WTC11 (cell line): ENCODE measurements at regions not wholly inside any gene's neighbourhood (a gene's known extent, or its start where the extent isn't known, plus 50 kb on each side); places are given as distances from the start of the nearest gene placed in this dataset.

Experiments used
- ATAC-seq: fragments of 200-7000 bp; cut with Tn5 transposase; 2 replicates; pipeline ENCODE4 v1.10.0; 2021; ENCODE audit warnings: mild to moderate bottlenecking, moderate library complexity
- CTCF ChIA-PET: fragments of 300-600 bp; sonication (Branson Sonifier 250); formaldehyde crosslinking; loops from one replicate; lab custom pipeline; 2021; ENCODE audit warnings: antibody characterized with exemption; lab: Charles Lee
- POLR2A ChIA-PET: fragments of 350-600 bp; sonication (Branson Sonifier 250); formaldehyde crosslinking; loops from one replicate; lab custom pipeline; 2021; ENCODE audit warnings: antibody characterized with exemption; lab: Charles Lee
- DNase-seq: peaks from one replicate; pipeline ENCODE4 v3.0.0; 2021; ENCODE audit warnings: low spot score
- H3K27ac Mint-ChIP-seq: 2 replicates; pipeline ENCODE4 v1.8.0; 2021; ENCODE audit warnings: mixed read lengths
- H3K27me3 Mint-ChIP-seq: 2 replicates; pipeline ENCODE4 v1.8.0; 2021; ENCODE audit warnings: low read depth, mild to moderate bottlenecking, moderate library complexity, mixed read lengths
- H3K36me3 Mint-ChIP-seq: 2 replicates; pipeline ENCODE4 v1.8.0; 2021; ENCODE audit warnings: mixed read lengths
- H3K4me1 Mint-ChIP-seq: 2 replicates; pipeline ENCODE4 v1.8.0; 2022; ENCODE audit warnings: mixed read lengths
- H3K4me3 Mint-ChIP-seq: 2 replicates; pipeline ENCODE4 v1.8.0; 2021; ENCODE audit warnings: mild to moderate bottlenecking, moderate library complexity, mixed read lengths
- H3K9me3 Mint-ChIP-seq: 2 replicates; pipeline ENCODE4 v1.8.0; 2021; ENCODE audit warnings: mixed read lengths
- CDX4 ChIP-seq: fragments of 250-450 bp; sonication (Bioruptor Pico); IDR thresholded peaks from 2 replicates; pipeline ENCODE4 v1.9.0; 2021; ENCODE audit warnings: moderate library complexity, mild to moderate bottlenecking, inconsistent platforms, borderline replicate concordance
- E2F4 ChIP-seq: sonication (generic); formaldehyde crosslinking; IDR thresholded peaks from 2 replicates; pipeline ENCODE4 v1.8.1; 2022; ENCODE audit warnings: low read depth, mild to moderate bottlenecking, moderate library complexity, missing genetic modification reagents, borderline replicate concordance
- ETV6 ChIP-seq: sonication (generic); formaldehyde crosslinking; IDR thresholded peaks from 2 replicates; pipeline ENCODE4 v1.8.1; 2022; ENCODE audit warnings: mild to moderate bottlenecking, missing genetic modification reagents
- FOXP1 ChIP-seq: sonication (generic); formaldehyde crosslinking; IDR thresholded peaks from 2 replicates; pipeline ENCODE4 v1.8.0; 2022; ENCODE audit warnings: missing genetic modification reagents, mild to moderate bottlenecking, moderate library complexity, borderline replicate concordance
- FOXP4 ChIP-seq: sonication (generic); formaldehyde crosslinking; IDR thresholded peaks from 2 replicates; pipeline ENCODE4 v1.8.0; 2022; ENCODE audit warnings: mild to moderate bottlenecking, missing genetic modification reagents
- GRHL2 ChIP-seq: fragments of 250-450 bp; sonication (Bioruptor Pico); IDR thresholded peaks from 2 replicates; pipeline ENCODE4 v1.8.0; 2022; ENCODE audit warnings: mild to moderate bottlenecking, moderate library complexity; ENCODE audit not compliant: insufficient replicate concordance, severe bottlenecking
- HMGA2 ChIP-seq: fragments of 250-450 bp; sonication (Bioruptor Pico); IDR thresholded peaks from 2 replicates; pipeline ENCODE4 v1.4.0; 2021; ENCODE audit warnings: mild to moderate bottlenecking, moderate library complexity
- IRF2 ChIP-seq: sonication (generic); formaldehyde crosslinking; IDR thresholded peaks from 2 replicates; pipeline ENCODE4 v1.8.0; 2022; ENCODE audit warnings: low read depth, missing genetic modification reagents, borderline replicate concordance
- NFYB ChIP-seq: sonication (generic); formaldehyde crosslinking; conservative IDR thresholded peaks from 2 replicates; pipeline ENCODE4 v1.8.0; 2022; ENCODE audit warnings: low read depth, missing genetic modification reagents
- NR2C2 ChIP-seq: sonication (generic); formaldehyde crosslinking; IDR thresholded peaks from 2 replicates; pipeline ENCODE4 v1.8.0; 2022; ENCODE audit warnings: mild to moderate bottlenecking, missing genetic modification reagents
- PRDM15 ChIP-seq: sonication (generic); formaldehyde crosslinking; IDR thresholded peaks from 2 replicates; pipeline ENCODE4 v1.8.0; 2022; ENCODE audit warnings: missing genetic modification reagents
- PREB ChIP-seq: sonication (generic); formaldehyde crosslinking; IDR thresholded peaks from 2 replicates; pipeline ENCODE4 v1.8.1; 2022; ENCODE audit warnings: mild to moderate bottlenecking, missing genetic modification reagents, moderate library complexity, borderline replicate concordance
- STAT6 ChIP-seq: sonication (generic); formaldehyde crosslinking; conservative IDR thresholded peaks from 2 replicates; pipeline ENCODE4 v1.8.1; 2023; ENCODE audit warnings: mild to moderate bottlenecking, low read depth, missing genetic modification reagents, moderate library complexity
- TEAD1 ChIP-seq: sonication (generic); formaldehyde crosslinking; IDR thresholded peaks from 2 replicates; pipeline ENCODE4 v1.8.0; 2022; ENCODE audit warnings: mild to moderate bottlenecking, missing genetic modification reagents
- TP53 ChIP-seq: sonication (generic); formaldehyde crosslinking; IDR thresholded peaks from 2 replicates; pipeline ENCODE4 v1.8.1; 2023; ENCODE audit warnings: mild to moderate bottlenecking, missing genetic modification reagents
- ZNF121 ChIP-seq: sonication (generic); formaldehyde crosslinking; IDR thresholded peaks from 2 replicates; pipeline ENCODE4 v1.8.0; 2023; ENCODE audit warnings: missing genetic modification reagents
- ZNF232 ChIP-seq: sonication (generic); formaldehyde crosslinking; IDR thresholded peaks from 2 replicates; pipeline ENCODE4 v1.8.0; 2022; ENCODE audit warnings: mild to moderate bottlenecking, missing genetic modification reagents
- ZNF425 ChIP-seq: fragments of 250-450 bp; sonication (Bioruptor Pico); conservative IDR thresholded peaks from 2 replicates; pipeline ENCODE4 v1.9.0; 2021; ENCODE audit warnings: mild to moderate bottlenecking

- TF ChIP-seq FOXP4 (CRISPR knock-in tag) (no peak), STAT6 (CRISPR knock-in tag) (no peak)
Observed at GRCh38 chr2:790081-790480, 112.9 kb upstream of the TMEM18 start (continued).

GRCh38 chr2:789529-789928 is 112.3 kb upstream of the TMEM18 start:
- Mint-ChIP-seq H3K4me1 (peaks cover 6% of the 10 kb centered on the region), H3K36me3 (peaks cover 10% of the 10 kb centered on the region), H3K4me3 (no peak overlapping the region), H3K27ac (no peak overlapping the region), H3K9me3 (peaks cover 28% of the 10 kb centered on the region), H3K27me3 (peaks cover 18% of the 10 kb centered on the region)
- DNase-seq (no peak), ATAC-seq (no peak)
- ChIA-PET CTCF (no interaction called here), POLR2A (no interaction called here)
- no peak for TF ChIP-seq PREB (CRISPR knock-in tag)
- TF ChIP-seq GRHL2 (CRISPR knock-in tag) = no peak
- TF ChIP-seq IRF2 = no peak
- no peak for TF ChIP-seq NR2C2 (CRISPR knock-in tag)
- no peak for TF ChIP-seq NFYB (CRISPR knock-in tag)
- no peak for TF ChIP-seq HMGA2
- TF ChIP-seq ZNF121 (CRISPR knock-in tag) = no peak
- no peak for TF ChIP-seq ZNF232 (CRISPR knock-in tag)
- TF ChIP-seq ETV6 (CRISPR knock-in tag) = no peak
- no peak for TF ChIP-seq TEAD1 (CRISPR knock-in tag)
- no peak for TF ChIP-seq E2F4 (CRISPR knock-in tag)
- TF ChIP-seq TP53 = no peak
- TF ChIP-seq FOXP1 (CRISPR knock-in tag) = no peak

- Mint-ChIP-seq H3K4me1 (0 out of 2 replicates have a peak, but pooled peaks cover 1% of the 10 kb centered on the region), H3K4me3 (no peak overlapping the region), H3K9me3 (peaks cover 31% of the 10 kb centered on the region), H3K36me3 (peaks cover 10% of the 10 kb centered on the region), H3K27me3 (peaks cover 20% of the 10 kb centered on the region; the same call in 1 of the 2 replicates), H3K27ac (no peak overlapping the region)
- ChIA-PET POLR2A (interaction anchor here (0.6 kb wide), 1 partner anchor 85 kb away, joined by 3 read pairs; no protein-coding TSS in a partner anchor), CTCF (no interaction called here)
- ATAC-seq (no peak), DNase-seq (no peak)
- TF ChIP-seq PRDM15 (CRISPR knock-in tag) (no peak), CDX4 (CRISPR knock-in tag) (no peak), ZNF425 (CRISPR knock-in tag) (no peak)
Observed at GRCh38 chr2:788227-789032, 111.2 kb upstream of the TMEM18 start.
